Left renal pelvis (tissue), 4 donors: ENCODE measurements at regions not wholly inside any gene's neighbourhood (a gene's known extent, or its start where the extent isn't known, plus 50 kb on each side); places are given as distances from the start of the nearest gene placed in this dataset.
"Not testable (repeated sequence)": the region's sequence is repeated elsewhere in the genome, so short reads cannot be mapped to it uniquely, and the experiment has no call there.

Experiments used
- DNase-seq, 4 donors: peaks; one replicate each; pipeline ENCODE4 v3.0.0-alpha.2; 2013; ENCODE audit warnings: low read depth in 4 of 4, low spot score in 3 of 4

GRCh38 chr1:96445302-96445701, 276.3 kb upstream of the PTBP2 start:
- DNase-seq, result no peak

- DNase-seq, result peak in 2 of 4 donors; percentile 7 to 8
Observed at GRCh38 chr1:96464066-96464465, 257.5 kb upstream of the PTBP2 start.

GRCh38 chr1:96464522-96464921, 257.1 kb upstream of the PTBP2 start:
- no peak for DNase-seq

- no peak for DNase-seq
Observed at GRCh38 chr1:96464991-96465390, 256.6 kb upstream of the PTBP2 start.

- no peak for DNase-seq
Observed at GRCh38 chr1:96465441-96465840, 256.1 kb upstream of the PTBP2 start.

GRCh38 chr1:96466842-96467241, 254.7 kb upstream of the PTBP2 start:
- no peak for DNase-seq

- not testable (repeated sequence) for DNase-seq
Observed at GRCh38 chr1:96469726-96470125, 251.9 kb upstream of the PTBP2 start.

GRCh38 chr1:96472471-96472870, 249.1 kb upstream of the PTBP2 start:
- DNase-seq, result no peak

GRCh38 chr1:96473791-96474434, 247.7 kb upstream of the PTBP2 start:
- no peak for DNase-seq

- DNase-seq, result no peak
Observed at GRCh38 chr1:96474985-96475743, 246.4 kb upstream of the PTBP2 start.

- DNase-seq, result no peak
Observed at GRCh38 chr1:96475903-96476302, 245.7 kb upstream of the PTBP2 start.

- DNase-seq, result no peak
Observed at GRCh38 chr1:96478228-96478627, 243.4 kb upstream of the PTBP2 start.

- DNase-seq, result no peak
Observed at GRCh38 chr1:96481409-96481808, 240.2 kb upstream of the PTBP2 start.

GRCh38 chr1:96482616-96483015, 239.0 kb upstream of the PTBP2 start:
- no peak for DNase-seq

- no peak for DNase-seq
Observed at GRCh38 chr1:96487394-96487793, 234.2 kb upstream of the PTBP2 start.

- no peak for DNase-seq
Observed at GRCh38 chr1:96487971-96488370, 233.6 kb upstream of the PTBP2 start.

- no peak for DNase-seq
Observed at GRCh38 chr1:96488777-96489176, 232.8 kb upstream of the PTBP2 start.

- DNase-seq, result no peak
Observed at GRCh38 chr1:96492236-96492635, 229.3 kb upstream of the PTBP2 start.

- DNase-seq, result no peak
Observed at GRCh38 chr1:96498744-96499340, 222.7 kb upstream of the PTBP2 start.

- DNase-seq, result no peak
Observed at GRCh38 chr1:96508233-96508632, 213.4 kb upstream of the PTBP2 start.

- DNase-seq, result no peak
Observed at GRCh38 chr1:96509339-96509738, 212.2 kb upstream of the PTBP2 start.

- DNase-seq, result no peak
Observed at GRCh38 chr1:96509951-96510350, 211.6 kb upstream of the PTBP2 start.
